GM21786 (cell line): ENCODE measurements at regions not wholly inside any gene's neighbourhood (a gene's known extent, or its start where the extent isn't known, plus 50 kb on each side); places are given as distances from the start of the nearest gene placed in this dataset.
"Not testable (repeated sequence)": the region's sequence is repeated elsewhere in the genome, so short reads cannot be mapped to it uniquely, and the experiment has no call there.

Source experiments
- ATAC-seq: cut with Tn5 transposase; IDR thresholded peaks from one replicate; pipeline ENCODE4 v1.9.1; 2021; ENCODE audit not compliant: unreplicated experiment

GRCh38 chr3:33919312-33920120, 121.1 kb downstream of the PDCD6IP start:
- ATAC-seq: no peak

GRCh38 chr3:33920511-33920910, 122.1 kb downstream of the PDCD6IP start:
- no peak for ATAC-seq

GRCh38 chr3:33921608-33922007, 123.2 kb downstream of the PDCD6IP start:
- no peak for ATAC-seq

DNA sequence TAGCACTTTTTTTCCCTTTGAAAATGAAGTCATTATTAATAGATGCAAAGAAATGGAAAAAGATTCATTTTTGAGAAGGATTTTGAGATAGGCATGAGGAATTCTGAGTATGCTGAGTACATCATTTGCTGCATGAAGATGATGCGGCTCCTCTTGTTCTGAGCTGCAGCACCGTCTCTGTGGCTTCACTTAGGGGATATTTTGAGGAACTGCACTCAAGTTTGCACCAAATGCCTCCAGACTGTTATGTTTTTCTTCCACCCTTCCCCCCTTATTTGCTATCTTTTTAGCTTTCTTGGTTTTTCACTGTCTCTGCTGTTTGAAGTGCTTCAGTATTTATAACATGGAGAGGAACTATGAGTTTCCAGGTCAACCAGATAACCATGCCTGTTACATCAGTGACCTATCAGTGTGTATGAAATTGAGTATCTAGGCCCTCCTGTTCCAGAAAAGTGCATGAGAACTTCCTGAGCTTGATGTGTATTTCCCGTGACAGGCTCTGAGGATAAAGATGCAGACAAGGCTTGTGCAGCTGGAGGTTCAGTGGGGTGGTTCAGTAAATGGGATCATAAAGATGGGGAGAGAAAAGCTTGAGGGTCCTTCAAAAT, 128.7 kb downstream of the PDCD6IP start:
- ATAC-seq: no peak

DNA sequence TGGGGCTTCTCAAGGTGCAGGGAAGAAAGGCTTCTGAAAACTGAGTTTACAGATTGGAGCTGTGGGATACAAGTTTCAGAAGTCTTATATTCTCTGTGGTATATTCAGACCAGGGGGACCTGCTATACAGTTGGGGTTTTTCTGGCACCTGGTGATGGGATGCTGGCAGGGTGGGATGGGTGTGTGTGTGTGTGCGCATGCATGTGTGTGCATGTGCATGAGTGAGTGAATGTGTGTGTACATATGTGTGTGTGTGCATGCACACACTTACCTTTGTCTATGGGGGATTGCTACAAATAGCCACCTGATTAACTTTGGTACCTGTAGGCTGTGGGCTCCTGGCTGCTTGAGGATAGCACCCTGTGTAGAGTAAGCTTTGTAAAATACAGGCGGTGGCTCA, 131.4 kb downstream of the PDCD6IP start:
- ATAC-seq: no peak

DNA sequence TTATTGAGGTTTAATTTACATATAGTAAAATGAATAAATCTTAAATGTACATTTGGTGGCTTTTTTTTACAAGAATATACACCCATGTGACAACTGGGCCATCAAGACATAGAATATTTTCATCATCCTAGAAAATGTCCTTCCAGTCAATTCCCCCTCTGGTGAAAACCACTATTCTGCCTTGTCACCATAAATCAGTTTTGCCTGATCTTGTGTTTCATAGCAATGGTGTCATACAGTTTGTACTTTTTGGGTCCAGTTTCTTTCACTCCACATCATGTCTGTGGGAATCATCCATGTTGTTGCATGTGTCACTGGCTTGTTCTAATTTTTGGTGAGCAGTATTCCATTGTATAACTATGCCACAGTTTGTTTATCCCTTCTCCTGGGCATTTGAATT, 133.1 kb downstream of the PDCD6IP start:
- ATAC-seq: no peak

- ATAC-seq: no peak
Observed at GRCh38 chr3:33932010-33932764, 133.8 kb downstream of the PDCD6IP start.

- no peak for ATAC-seq
Observed at GRCh38 chr3:33936171-33936920, 137.9 kb downstream of the PDCD6IP start.

DNA sequence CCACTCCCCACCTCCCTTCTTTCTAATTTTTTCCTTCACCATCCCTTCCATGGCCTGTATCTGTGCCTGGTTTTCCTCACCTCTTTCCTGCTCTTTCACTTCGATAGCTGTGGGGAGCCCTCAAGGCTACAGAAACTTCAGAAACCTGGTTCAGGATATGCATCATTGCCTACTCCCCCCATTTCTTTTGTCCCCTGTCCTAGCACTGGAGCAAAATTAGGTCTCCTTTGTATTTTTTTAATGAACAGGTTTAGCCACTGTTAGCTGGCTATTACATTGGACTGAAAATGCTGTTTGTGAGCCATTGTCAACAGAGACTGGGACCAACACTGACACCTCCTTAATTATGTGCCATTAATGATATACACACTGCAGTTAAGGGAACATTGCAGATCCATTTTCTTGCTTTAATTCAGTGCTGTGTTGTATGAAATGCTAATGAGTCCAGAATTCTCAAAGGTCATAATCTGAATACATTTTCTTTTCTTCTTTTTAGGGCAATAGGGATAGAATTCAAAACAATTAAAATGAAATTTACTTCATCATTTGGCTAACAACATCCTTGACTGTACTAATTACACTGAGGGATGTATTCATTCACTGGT, 138.6 kb downstream of the PDCD6IP start:
- ATAC-seq: no peak

- ATAC-seq: no peak
Observed at GRCh38 chr3:33937628-33938027, 139.2 kb downstream of the PDCD6IP start.

- ATAC-seq: no peak
Observed at GRCh38 chr3:33940149-33940548, 141.7 kb downstream of the PDCD6IP start.

DNA sequence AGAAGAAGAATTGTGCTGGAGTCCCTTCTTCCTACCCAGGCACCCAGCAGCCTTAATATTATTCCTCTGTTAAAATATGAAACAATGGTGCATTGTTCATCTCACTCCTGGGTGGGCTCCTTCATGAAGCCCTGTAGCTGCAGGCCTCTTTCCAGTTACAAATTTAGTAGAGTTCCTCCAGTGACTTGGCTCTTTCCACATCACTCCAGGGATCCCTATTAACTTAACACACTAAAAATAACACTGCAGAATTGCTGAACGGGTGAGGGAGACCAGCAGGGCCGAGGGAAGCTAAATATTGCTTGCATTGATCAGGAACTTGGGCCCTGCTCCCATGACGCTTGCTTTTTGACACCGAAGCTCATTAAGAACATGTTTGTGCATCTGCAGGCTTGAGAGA, 142.3 kb downstream of the PDCD6IP start:
- no peak for ATAC-seq

GRCh38 chr3:33941804-33942203, 143.4 kb downstream of the PDCD6IP start:
- ATAC-seq: peak; percentile 89

- peak; percentile 25 for ATAC-seq
Observed at GRCh38 chr3:33942483-33943150, 144.2 kb downstream of the PDCD6IP start.

DNA sequence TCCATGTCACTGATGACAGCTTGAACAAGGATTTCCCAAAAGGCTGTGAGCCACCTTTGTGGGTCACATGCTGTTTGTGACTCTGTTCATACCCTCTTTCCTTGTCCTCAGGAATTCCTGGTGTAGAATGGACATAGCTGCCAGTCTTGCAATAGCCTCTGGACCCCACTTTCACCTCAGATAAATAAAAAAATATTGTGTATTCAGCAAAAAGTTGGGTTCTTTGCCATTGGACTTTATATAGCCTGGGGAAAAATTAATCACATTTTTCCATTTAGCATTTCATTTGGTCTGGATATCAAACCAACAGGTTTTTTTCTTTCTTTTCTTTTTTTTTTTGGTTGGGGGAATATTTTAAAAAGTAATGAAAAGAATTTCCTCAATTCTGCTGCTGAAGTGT, 144.8 kb downstream of the PDCD6IP start:
- ATAC-seq: no peak

- not testable (repeated sequence) for ATAC-seq
Observed at GRCh38 chr3:33946612-33947011, 148.2 kb downstream of the PDCD6IP start.

DNA sequence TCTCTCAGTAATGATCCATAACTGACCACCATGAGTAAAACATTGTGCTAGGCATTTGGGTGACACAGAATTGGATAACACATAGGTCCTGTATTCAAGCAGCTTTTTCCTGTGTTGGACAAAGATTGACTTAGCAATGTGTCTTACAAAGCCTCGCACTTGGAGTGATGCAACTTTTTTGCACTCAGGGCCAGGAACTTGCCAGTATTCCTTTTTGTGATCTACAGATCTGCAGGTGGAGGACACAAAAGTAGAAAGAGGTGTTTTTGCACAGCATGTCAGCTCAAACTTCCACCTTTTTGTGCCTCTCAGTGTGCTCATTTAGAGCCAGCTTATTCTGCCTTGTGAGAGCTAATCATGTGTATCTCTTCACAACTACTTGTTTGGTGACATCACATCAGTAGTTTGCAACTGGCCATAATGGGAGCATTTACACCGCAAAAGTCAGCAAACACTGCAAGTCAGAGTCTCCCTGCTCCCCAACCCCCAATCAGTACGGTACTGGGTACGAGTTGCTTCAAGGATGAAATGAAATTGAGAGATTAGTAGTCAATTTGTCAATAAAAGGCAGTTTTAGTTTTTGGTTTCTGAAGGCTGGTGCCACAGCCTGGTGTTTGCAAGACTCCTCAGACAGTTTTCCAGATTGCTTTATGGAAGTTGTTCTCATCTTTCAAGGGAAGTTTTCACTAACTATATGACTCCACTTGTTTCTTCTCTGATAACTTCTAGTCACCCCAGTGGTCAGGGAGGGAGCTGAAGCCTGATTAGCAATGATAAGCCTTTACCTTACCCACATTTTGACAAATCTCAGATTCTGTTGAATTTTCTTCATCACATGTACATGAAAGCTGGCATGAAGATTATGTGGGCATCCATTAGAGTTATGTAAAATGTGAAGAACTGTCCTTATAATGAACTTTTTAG, 149.1 kb downstream of the PDCD6IP start:
- ATAC-seq: no peak

DNA sequence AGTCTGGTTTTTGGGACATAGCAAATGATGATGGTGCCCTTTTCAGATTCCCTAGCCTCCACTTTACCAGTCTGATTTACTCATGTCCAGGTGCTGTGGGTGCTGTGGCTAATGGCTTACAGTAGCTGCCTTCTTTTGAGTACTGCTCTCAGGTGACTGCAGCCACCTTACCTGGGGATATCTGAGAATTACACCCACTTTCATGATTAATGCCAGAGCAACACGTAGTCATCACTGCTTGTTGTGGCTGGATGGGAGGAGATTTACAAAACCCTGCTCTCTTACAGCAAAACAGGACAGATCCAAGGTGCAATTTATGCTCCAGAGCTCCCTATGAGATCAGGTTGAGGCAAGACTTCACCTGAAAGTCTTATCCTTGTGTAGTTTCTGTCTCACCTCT, 150.6 kb downstream of the PDCD6IP start:
- no peak for ATAC-seq

DNA sequence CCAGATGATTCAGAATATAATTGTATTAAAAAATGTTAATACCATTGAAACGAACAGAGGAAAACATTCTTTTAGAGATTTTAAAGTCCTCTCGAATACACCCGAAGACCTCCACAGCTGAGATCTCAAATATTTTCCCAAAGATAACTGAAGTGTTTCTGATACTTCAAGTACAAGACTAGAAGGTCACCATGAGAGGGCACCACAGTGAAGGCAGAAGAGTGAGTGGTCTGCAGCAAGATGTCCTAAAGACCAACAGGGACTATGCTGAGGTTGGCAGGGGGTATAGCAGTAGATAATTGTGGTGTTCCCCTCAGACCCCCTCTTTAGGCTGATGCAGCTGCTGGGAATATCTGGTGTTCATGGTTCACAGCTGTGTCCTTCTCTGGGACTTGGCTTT, 156.5 kb downstream of the PDCD6IP start:
- ATAC-seq: no peak
